HepG2 (cell line): ENCODE measurements at regions not wholly inside any gene's neighbourhood (a gene's known extent, or its start where the extent isn't known, plus 50 kb on each side); places are given as distances from the start of the nearest gene placed in this dataset.

Source experiments
- ATAC-seq: fragments of 200-7000 bp; cut with Tn5 transposase; 3 replicates; pipeline ENCODE4 v1.9.1; 2020; ENCODE audit warnings: mild to moderate bottlenecking, moderate library complexity
- BruUV-seq: library from RNA; stranded (reverse); fragments of 400-500 nt; replicated peaks from 2 replicates; lab custom pipeline; 2021; lab: Mats Ljungman, UMichigan
- CTCF ChIA-PET: fragments of 300-600 bp; formaldehyde crosslinking; extraction: SDS; loops from one replicate; lab custom pipeline; 2021; ENCODE audit warnings: low total read pairs, inconsistent platforms, low intra/inter-chr PET ratio; lab: Yijun Ruan, JAX
- POLR2A ChIA-PET: fragments of 350-600 bp; sonication (Branson Sonifier 250); formaldehyde crosslinking; loops from one replicate; lab custom pipeline; 2020; ENCODE audit warnings: antibody characterized with exemption, inconsistent platforms; lab: Yijun Ruan, JAX
- DNase-seq: peaks from one replicate; pipeline ENCODE4 v3.0.0-alpha.2; 2015; ENCODE audit warnings: low spot score
- FAIRE-seq: peaks from 3 replicates; lab custom pipeline; 2011; peaks lifted over from hg19 to GRCh38; lab: Jason Lieb, UNC
- H2AFZ ChIP-seq: one replicate; pipeline ENCODE4 v1.6.1; 2011; ENCODE audit warnings: low read length, inconsistent platforms
- H3K27ac ChIP-seq: fragments of 300-600 bp; 3 replicates; pipeline ENCODE4 v1.8.0; 2011; ENCODE audit warnings: mixed run types, mild to moderate bottlenecking, mixed read lengths, low read length, inconsistent platforms; ENCODE audit not compliant: insufficient read depth; ENCODE audit errors: extremely low read length
- H3K27me3 ChIP-seq, 2 experiments: fragments of 200-600 bp in 1 of 2; 2 replicates in 1 of 2; 3 replicates in 1 of 2; pipeline versions ENCODE4 v1.6.0 to v1.8.0; 2011; ENCODE audit warnings: low read length in 2 of 2, mild to moderate bottlenecking in 2 of 2, moderate library complexity in 2 of 2, inconsistent platforms in 1 of 2; ENCODE audit not compliant: insufficient read depth in 2 of 2, control insufficient read depth in 1 of 2
- H3K36me3 ChIP-seq, 2 experiments: fragments of 200-600 bp in 1 of 2; replicated peaks in 1 of 2; 2 replicates in 1 of 2; 3 replicates in 1 of 2; pipeline versions ENCODE4 v1.5.1 to v1.8.0; 2011; ENCODE audit warnings: low read length in 2 of 2, inconsistent platforms in 1 of 2; ENCODE audit not compliant: insufficient read depth in 2 of 2, control insufficient read depth in 1 of 2
- H3K4me1 ChIP-seq: 2 replicates; pipeline ENCODE4 v1.5.1; 2012; ENCODE audit warnings: low read length, inconsistent platforms; ENCODE audit not compliant: insufficient read depth
- H3K4me2 ChIP-seq: 2 replicates; pipeline ENCODE4 v1.6.0; 2011; ENCODE audit warnings: low read depth, low read length, inconsistent platforms
- H3K4me3 ChIP-seq, 3 experiments: fragments of 200-600 bp in 1 of 3; sonication (generic), shearing (Covaris generic) in 1 of 3; replicated peaks in 1 of 3; 2 replicates each; pipeline ENCODE4 v1.5.1; 2011 to 2016; ENCODE audit warnings: low read length in 3 of 3, inconsistent platforms in 2 of 3, low read depth in 2 of 3, mild to moderate bottlenecking in 2 of 3, control low read depth in 1 of 3, mixed read lengths in 1 of 3; ENCODE audit not compliant: insufficient read depth in 1 of 3
- H3K79me2 ChIP-seq: one replicate; pipeline ENCODE4 v1.6.1; 2011; ENCODE audit warnings: low read length, inconsistent platforms; ENCODE audit not compliant: insufficient read depth
- H3K9ac ChIP-seq: 2 replicates; pipeline ENCODE4 v1.6.0; 2011; ENCODE audit warnings: mild to moderate bottlenecking, low read depth, low read length, inconsistent platforms; ENCODE audit not compliant: insufficient read depth
- H3K9me3 ChIP-seq: 2 replicates; pipeline ENCODE4 v1.5.1; 2012; ENCODE audit warnings: mild to moderate bottlenecking, low read length
- H4K20me1 ChIP-seq: 2 replicates; pipeline ENCODE4 v1.6.0; 2011; ENCODE audit warnings: inconsistent platforms, mild to moderate bottlenecking, low read length, moderate library complexity; ENCODE audit not compliant: insufficient read depth
- ETV5 ChIP-seq: IDR thresholded peaks from 2 replicates; pipeline ENCODE4 v1.6.1; 2018; ENCODE audit warnings: missing biosample characterization, missing genetic modification reagents, inconsistent platforms, borderline replicate concordance
- KMT2B ChIP-seq: IDR thresholded peaks from 2 replicates; pipeline ENCODE4 v1.6.1; 2016; ENCODE audit warnings: missing genetic modification reagents, missing compliant biosample characterization
- MXD4 ChIP-seq: IDR thresholded peaks from 2 replicates; pipeline ENCODE4 v1.6.1; 2016; ENCODE audit warnings: mild to moderate bottlenecking, missing biosample characterization, missing genetic modification reagents
- SALL1 ChIP-seq: sonication (generic); formaldehyde crosslinking; IDR thresholded peaks from 2 replicates; pipeline ENCODE4 v1.8.0; 2022; ENCODE audit warnings: mild to moderate bottlenecking, missing genetic modification reagents
- SOX13 ChIP-seq, 3 experiments: fragments of 450-650 bp in 1 of 3; sonication (generic) in 1 of 3; formaldehyde crosslinking in 1 of 3; IDR thresholded peaks in 2 of 3; conservative IDR thresholded peaks in 1 of 3; 2 replicates each; pipeline versions ENCODE4 v1.5.0 to v1.6.1; 2016 to 2020; ENCODE audit warnings: antibody characterized with exemption in 1 of 3, mild to moderate bottlenecking in 1 of 3, missing compliant biosample characterization in 1 of 3, missing genetic modification reagents in 1 of 3, moderate library complexity in 1 of 3
- ZFP36L2 ChIP-seq: sonication (generic); formaldehyde crosslinking; IDR thresholded peaks from 2 replicates; pipeline ENCODE4 v1.4.0; 2020; ENCODE audit warnings: missing genetic modification reagents
- ZFY ChIP-seq: sonication (generic); formaldehyde crosslinking; IDR thresholded peaks from 2 replicates; pipeline ENCODE4 v1.4.0; 2020; ENCODE audit warnings: missing genetic modification reagents
- ZNF33B ChIP-seq: sonication (generic); formaldehyde crosslinking; IDR thresholded peaks from 2 replicates; pipeline ENCODE4 v1.5.1; 2020; ENCODE audit warnings: mild to moderate bottlenecking, missing genetic modification reagents
- ZNF598 ChIP-seq: sonication (generic); formaldehyde crosslinking; IDR thresholded peaks from 2 replicates; pipeline ENCODE4 v1.5.1; 2020; ENCODE audit warnings: mild to moderate bottlenecking, missing genetic modification reagents, borderline replicate concordance
- ZNF709 ChIP-seq: sonication (generic); formaldehyde crosslinking; IDR thresholded peaks from 2 replicates; pipeline ENCODE4 v1.5.0; 2020; ENCODE audit warnings: mild to moderate bottlenecking, missing genetic modification reagents
- ZNF800 ChIP-seq: sonication (generic); formaldehyde crosslinking; IDR thresholded peaks from 2 replicates; pipeline ENCODE4 v1.4.0; 2020; ENCODE audit warnings: missing genetic modification reagents
- ZSCAN21 ChIP-seq: sonication (generic); formaldehyde crosslinking; IDR thresholded peaks from 2 replicates; pipeline ENCODE4 v1.8.0; 2022; ENCODE audit warnings: mild to moderate bottlenecking, missing genetic modification reagents, moderate library complexity, borderline replicate concordance
- WGBS: methylation state at CpG from one replicate; pipeline ENCODE4 v1.1.6; 2017; ENCODE audit warnings: low lambda C conversion rate; 5-methylcytosine and 5-hydroxymethylcytosine counted together
- in situ Hi-C: cut with HindIII; loops from 2 replicates; pipeline ENCODE4 v1.10.0; 2017; ENCODE audit warnings: low pct_unique_long_range_greater_than_20kb; ENCODE audit not compliant: extremely low pct_ligation_motif_present
- intact Hi-C: fragments of 100-400 bp; cut with micrococcal nuclease; formaldehyde crosslinking; loops from one replicate; pipeline ENCODE4 v1.10.0; 2022; ENCODE audit not compliant: unreplicated experiment
- TF ChIP-seq, protein P1 (sequence below): sonication (generic); formaldehyde crosslinking; IDR thresholded peaks from 2 replicates; pipeline ENCODE4 v1.8.0; 2022; ENCODE audit warnings: low read depth, missing genetic modification reagents

- in situ Hi-C loops: no loop called here
- ATAC-seq: no peak
- TF ChIP-seq ZNF598 (CRISPR knock-in tag): no peak
- TF ChIP-seq ZNF709 (CRISPR knock-in tag): no peak
- no peak for TF ChIP-seq MXD4 (CRISPR knock-in tag)
- no peak for TF ChIP-seq SALL1 (CRISPR knock-in tag)
- TF ChIP-seq, all 625 proteins: peak for 0
- H3K27ac ChIP-seq: no peak overlapping the region
- no peaks in the 10 kb centered on the region for H3K4me1 ChIP-seq
- no peak overlapping the region for H3K4me3 ChIP-seq
- ChIA-PET POLR2A (no interaction called here), CTCF (no interaction called here)
- no peak overlapping the region for H3K4me2 ChIP-seq
- FAIRE-seq (no peak), DNase-seq (no peak)
- H3K9me3 ChIP-seq: peaks cover 15% of the 10 kb centered on the region
- H2AFZ ChIP-seq: no peak overlapping the region
- no peak overlapping the region for H3K9ac ChIP-seq
- no peaks in the 10 kb centered on the region for H3K27me3 ChIP-seq
- BruUV-seq: no TSS peak
- intact Hi-C loops: no loop called here
- 0% methylated on average over 3 of the region's 3 CpGs for WGBS
- no peaks in the 10 kb centered on the region for H4K20me1 ChIP-seq
- H3K36me3 ChIP-seq: no peaks in the 10 kb centered on the region
- no peaks in the 10 kb centered on the region for H3K79me2 ChIP-seq
Measured at GRCh38 chr11:128055576-128056217, 531.7 kb downstream of the ETS1 start.

GRCh38 chr11:128053981-128054931 lies 533.1 kb downstream of the ETS1 start:
- WGBS: 2% methylated on average over 2 of the region's 2 CpGs
- no peaks in the 10 kb centered on the region for H4K20me1 ChIP-seq

More at GRCh38 chr11:128053981-128054931, 533.1 kb downstream of the ETS1 start:
- no peak for DNase-seq
- ATAC-seq: no peak
- no TSS peak for BruUV-seq
- no peak overlapping the region for H3K4me3 ChIP-seq
- CTCF ChIA-PET: no interaction called here
- in situ Hi-C loops (no loop called here), intact Hi-C loops (no loop called here)
- H3K36me3 ChIP-seq: no peaks in the 10 kb centered on the region
- TF ChIP-seq KMT2B (CRISPR knock-in tag): no peak
- no peak for TF ChIP-seq ZFY (CRISPR knock-in tag)
- no peak for TF ChIP-seq SOX13 (IDR thresholded peaks at IDR 0.05)
- no peak for TF ChIP-seq SOX13 (CRISPR knock-in tag; conservative IDR thresholded peaks at IDR 0.05 in 1 of 2, IDR thresholded peaks at IDR 0.05 in 1 of 2)
- no peak for TF ChIP-seq ZNF33B (CRISPR knock-in tag)
- TF ChIP-seq ZNF800: no peak
- TF ChIP-seq, protein P1, sequence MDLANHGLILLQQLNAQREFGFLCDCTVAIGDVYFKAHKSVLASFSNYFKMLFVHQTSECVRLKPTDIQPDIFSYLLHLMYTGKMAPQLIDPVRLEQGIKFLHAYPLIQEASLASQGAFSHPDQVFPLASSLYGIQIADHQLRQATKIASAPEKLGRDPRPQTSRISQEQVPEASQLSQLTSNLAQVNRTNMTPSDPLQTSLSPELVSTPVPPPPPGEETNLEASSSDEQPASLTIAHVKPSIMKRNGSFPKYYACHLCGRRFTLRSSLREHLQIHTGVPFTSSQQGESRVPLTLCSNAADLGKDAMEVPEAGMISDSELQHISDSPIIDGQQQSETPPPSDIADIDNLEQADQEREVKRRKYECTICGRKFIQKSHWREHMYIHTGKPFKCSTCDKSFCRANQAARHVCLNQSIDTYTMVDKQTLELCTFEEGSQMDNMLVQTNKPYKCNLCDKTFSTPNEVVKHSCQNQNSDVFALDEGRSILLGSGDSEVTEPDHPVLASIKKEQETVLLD (CRISPR knock-in tag): no peak
- no peak for TF ChIP-seq ETV5 (CRISPR knock-in tag)
- TF ChIP-seq ZFP36L2 (CRISPR knock-in tag): no peak
- no peak for TF ChIP-seq ZSCAN21
- FAIRE-seq: no peak
- H3K9ac ChIP-seq: no peak overlapping the region
- no peaks in the 10 kb centered on the region for H3K27me3 ChIP-seq
- H3K79me2 ChIP-seq: no peaks in the 10 kb centered on the region
- H3K27ac ChIP-seq: no peak overlapping the region
- H3K4me1 ChIP-seq: no peaks in the 10 kb centered on the region
- peaks cover 14% of the 10 kb centered on the region for H3K9me3 ChIP-seq
- H2AFZ ChIP-seq: no peak overlapping the region
- H3K4me2 ChIP-seq: no peak overlapping the region
- POLR2A ChIA-PET: no interaction called here
